ENCODE measurements at regions not wholly inside any gene's neighbourhood (a gene's known extent, or its start where the extent isn't known, plus 50 kb on each side); places are given as distances from the start of the nearest gene placed in this dataset.

DNA sequence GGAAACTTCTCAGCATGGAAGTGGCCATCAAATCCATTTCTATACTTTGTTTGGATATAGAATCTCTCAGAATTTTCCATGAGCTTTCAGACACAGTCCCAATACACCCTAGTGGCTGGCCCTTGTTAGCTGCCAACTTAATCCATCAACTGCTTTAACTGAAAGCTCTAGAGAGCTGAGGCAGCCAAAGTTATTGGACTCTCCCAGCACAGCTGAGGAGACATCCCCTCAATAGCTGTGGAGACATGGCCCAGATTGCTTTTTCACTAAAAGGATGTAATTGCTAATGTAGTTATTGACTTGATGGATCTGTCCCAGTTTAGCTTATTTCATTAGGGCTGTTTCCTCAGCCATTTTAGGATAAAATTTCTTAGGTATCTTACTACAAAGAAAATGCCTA, 94.8 kb upstream of the PRMT6 start:
- H3K36me3 ChIP-seq, result no peaks in the 10 kb centered on the region
- no peak overlapping the region for H3K4me3 ChIP-seq
- no peak for TF ChIP-seq POLR2AphosphoS5 (IDR thresholded peaks at IDR 0.05)
- H3K4me1 ChIP-seq, result no peaks in the 10 kb centered on the region
- H3K27ac ChIP-seq, result no peak overlapping the region
- no peak for DNase-seq
- intact Hi-C loops (cut with DNase I; ENCODE audit: low total_unique reads), result no loop called here
- H3K9me3 ChIP-seq, result no peaks in the 10 kb centered on the region
- H3K27me3 ChIP-seq (replicated peaks in 1 of 7), result no peaks in the 10 kb centered on the region

GRCh38 chr1:106962591-106962990, 93.9 kb upstream of the PRMT6 start:
- no peaks in the 10 kb centered on the region for H3K36me3 ChIP-seq
- no peak for DNase-seq
- no peaks in the 10 kb centered on the region for H3K4me1 ChIP-seq
- no peak overlapping the region for H3K27ac ChIP-seq
- H3K9me3 ChIP-seq, result no peaks in the 10 kb centered on the region
- intact Hi-C loops (cut with DNase I; ENCODE audit: low total_unique reads), result no loop called here
- 84 to 91% (median 88%) methylated on average over 3 of the region's 3 CpGs for WGBS, 5 donors
- no peak for TF ChIP-seq POLR2A (IDR thresholded peaks at IDR 0.05)
- TF ChIP-seq, protein P1, sequence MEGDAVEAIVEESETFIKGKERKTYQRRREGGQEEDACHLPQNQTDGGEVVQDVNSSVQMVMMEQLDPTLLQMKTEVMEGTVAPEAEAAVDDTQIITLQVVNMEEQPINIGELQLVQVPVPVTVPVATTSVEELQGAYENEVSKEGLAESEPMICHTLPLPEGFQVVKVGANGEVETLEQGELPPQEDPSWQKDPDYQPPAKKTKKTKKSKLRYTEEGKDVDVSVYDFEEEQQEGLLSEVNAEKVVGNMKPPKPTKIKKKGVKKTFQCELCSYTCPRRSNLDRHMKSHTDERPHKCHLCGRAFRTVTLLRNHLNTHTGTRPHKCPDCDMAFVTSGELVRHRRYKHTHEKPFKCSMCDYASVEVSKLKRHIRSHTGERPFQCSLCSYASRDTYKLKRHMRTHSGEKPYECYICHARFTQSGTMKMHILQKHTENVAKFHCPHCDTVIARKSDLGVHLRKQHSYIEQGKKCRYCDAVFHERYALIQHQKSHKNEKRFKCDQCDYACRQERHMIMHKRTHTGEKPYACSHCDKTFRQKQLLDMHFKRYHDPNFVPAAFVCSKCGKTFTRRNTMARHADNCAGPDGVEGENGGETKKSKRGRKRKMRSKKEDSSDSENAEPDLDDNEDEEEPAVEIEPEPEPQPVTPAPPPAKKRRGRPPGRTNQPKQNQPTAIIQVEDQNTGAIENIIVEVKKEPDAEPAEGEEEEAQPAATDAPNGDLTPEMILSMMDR (IDR thresholded peaks at IDR 0.05 in 8 of 11, conservative IDR thresholded peaks at IDR 0.05 in 3 of 11), result no peak
- no peak for TF ChIP-seq POLR2AphosphoS5 (IDR thresholded peaks at IDR 0.05)
- no peaks in the 10 kb centered on the region for H3K27me3 ChIP-seq (replicated peaks in 1 of 7)
- H3K4me3 ChIP-seq, result no peak overlapping the region

DNA sequence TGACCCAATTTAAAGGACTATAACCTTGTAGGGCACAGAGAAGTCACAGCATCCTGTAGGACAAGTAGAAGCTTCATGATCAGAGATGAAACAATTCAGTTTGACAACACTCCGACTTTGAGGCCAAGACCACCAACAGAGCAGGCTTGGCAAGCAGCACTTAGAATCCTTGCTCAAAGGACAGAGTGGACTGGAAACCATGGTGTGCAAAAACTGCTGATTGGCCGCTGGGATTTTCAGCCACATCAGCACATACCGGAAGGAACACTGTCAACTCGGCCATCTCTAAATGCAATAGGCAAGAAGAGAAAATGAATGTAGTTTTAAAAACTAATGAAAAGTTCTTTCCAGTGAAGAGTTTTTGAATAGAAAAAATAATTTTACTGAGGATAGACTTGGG, 92.0 kb upstream of the PRMT6 start:
- 74 to 86% (median 81%) methylated on average over 4 of the region's 4 CpGs for WGBS, 5 donors
- TF ChIP-seq POLR2A (IDR thresholded peaks at IDR 0.05), result no peak
- TF ChIP-seq POLR2AphosphoS5 (IDR thresholded peaks at IDR 0.05), result no peak
- TF ChIP-seq, protein P1 (IDR thresholded peaks at IDR 0.05 in 8 of 11, conservative IDR thresholded peaks at IDR 0.05 in 3 of 11), result no peak
- Histone ChIP-seq H3K4me3 (no peak overlapping the region), H3K27me3 (replicated peaks in 1 of 7) (no peaks in the 10 kb centered on the region), H3K36me3 (no peaks in the 10 kb centered on the region), H3K27ac (no peak overlapping the region), H3K4me1 (no peaks in the 10 kb centered on the region), H3K9me3 (no peaks in the 10 kb centered on the region)
- DNase-seq, result no peak
- intact Hi-C loops (cut with DNase I; ENCODE audit: low total_unique reads), result no loop called here

GRCh38 chr1:106968644-106969043, 87.8 kb upstream of the PRMT6 start:
- no peak overlapping the region for H3K4me3 ChIP-seq
- H3K36me3 ChIP-seq, result no peaks in the 10 kb centered on the region
- WGBS, 5 donors, result 67 to 84% (median 70%) methylated on average over 2 of the region's 2 CpGs
- TF ChIP-seq POLR2AphosphoS5 (IDR thresholded peaks at IDR 0.05), result no peak
- TF ChIP-seq, protein P1 (IDR thresholded peaks at IDR 0.05 in 8 of 11, conservative IDR thresholded peaks at IDR 0.05 in 3 of 11), result no peak
- no peak for TF ChIP-seq POLR2A (IDR thresholded peaks at IDR 0.05)
- DNase-seq, result no peak
- intact Hi-C loops (cut with DNase I; ENCODE audit: low total_unique reads), result no loop called here
- no peaks in the 10 kb centered on the region for H3K4me1 ChIP-seq
- H3K27ac ChIP-seq, result no peak overlapping the region
- H3K9me3 ChIP-seq, result no peaks in the 10 kb centered on the region
- no peaks in the 10 kb centered on the region for H3K27me3 ChIP-seq (replicated peaks in 1 of 7)

DNA sequence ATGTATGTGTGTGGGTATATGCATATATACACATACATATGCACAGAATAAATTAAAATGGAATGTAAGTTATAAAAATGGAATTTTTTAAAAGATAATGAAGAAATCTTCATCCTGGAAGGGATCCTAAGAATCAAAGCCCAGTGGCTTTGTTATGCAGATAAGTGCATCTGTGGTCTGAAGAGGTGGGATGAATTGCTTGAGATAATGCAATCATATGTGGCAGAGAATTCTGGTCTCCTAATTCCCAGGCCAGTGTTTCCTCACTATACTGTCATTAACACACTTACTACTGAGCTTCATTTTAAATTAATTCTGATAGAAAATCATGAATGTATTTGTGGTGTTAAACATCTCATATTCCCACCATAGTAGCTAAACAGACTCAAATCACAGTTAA, 86.7 kb upstream of the PRMT6 start:
- no peak for DNase-seq
- intact Hi-C loops (cut with DNase I; ENCODE audit: low total_unique reads), result no loop called here
- H3K27ac ChIP-seq, result no peak overlapping the region
- no peaks in the 10 kb centered on the region for H3K9me3 ChIP-seq
- H3K36me3 ChIP-seq, result no peaks in the 10 kb centered on the region
- H3K4me3 ChIP-seq, result no peak overlapping the region
- H3K4me1 ChIP-seq, result no peaks in the 10 kb centered on the region
- no peak for TF ChIP-seq POLR2AphosphoS5 (IDR thresholded peaks at IDR 0.05)
- TF ChIP-seq, protein P1 (IDR thresholded peaks at IDR 0.05 in 8 of 11, conservative IDR thresholded peaks at IDR 0.05 in 3 of 11), result no peak
- no peaks in the 10 kb centered on the region for H3K27me3 ChIP-seq (replicated peaks in 1 of 7)
